ENCODE measurements at regions not wholly inside any gene's neighbourhood (a gene's known extent, or its start where the extent isn't known, plus 50 kb on each side); places are given as distances from the start of the nearest gene placed in this dataset.

GRCh38 chr14:97417331-97417730, 620.1 kb downstream of the VRK1 start:
- ATAC-seq, result no peak
- no peaks in the 10 kb centered on the region for H3K4me1 ChIP-seq (ENCODE audit: control insufficient read depth, insufficient read depth, low read length)
- H3K27me3 ChIP-seq (ENCODE audit: control insufficient read depth, insufficient read depth), result peaks cover 5% of the 10 kb centered on the region
- intact Hi-C loops (cut with DNase I), result no loop called here
- H3K27ac ChIP-seq (ENCODE audit: low read length), result no peak overlapping the region
- H3K9me3 ChIP-seq (ENCODE audit: control insufficient read depth, low read length), result no peaks in the 10 kb centered on the region
- no peak overlapping the region for H3K4me3 ChIP-seq (ENCODE audit: low read length)
- WGBS, result 91% methylated on average over 3 of the region's 3 CpGs
- no peak for DNase-seq

- no peaks in the 10 kb centered on the region for H3K9me3 ChIP-seq (ENCODE audit: control insufficient read depth, low read length)
- no peak overlapping the region for H3K27ac ChIP-seq (ENCODE audit: low read length)
- DNase-seq (no peak), ATAC-seq (no peak)
- intact Hi-C loops (cut with DNase I), result no loop called here
- no peaks in the 10 kb centered on the region for H3K4me1 ChIP-seq (ENCODE audit: control insufficient read depth, insufficient read depth, low read length)
- WGBS, result 68% methylated on average over 6 of the region's 6 CpGs
- H3K27me3 ChIP-seq (ENCODE audit: control insufficient read depth, insufficient read depth), result peaks cover 6% of the 10 kb centered on the region
- no peak overlapping the region for H3K4me3 ChIP-seq (ENCODE audit: low read length)
Measured at GRCh38 chr14:97420211-97420610, 623.0 kb downstream of the VRK1 start.

- Histone ChIP-seq H3K4me3 (ENCODE audit: low read length) (no peak overlapping the region), H3K27ac (ENCODE audit: low read length) (no peak overlapping the region), H3K9me3 (ENCODE audit: control insufficient read depth, low read length) (no peaks in the 10 kb centered on the region), H3K27me3 (ENCODE audit: control insufficient read depth, insufficient read depth) (peaks cover 3% of the 10 kb centered on the region), H3K4me1 (ENCODE audit: control insufficient read depth, insufficient read depth, low read length) (no peaks in the 10 kb centered on the region)
- DNase-seq, result no peak
- ATAC-seq, result no peak
- intact Hi-C loops (cut with DNase I), result no loop called here
- WGBS, result 68% methylated on average over 6 of the region's 6 CpGs
Measured at GRCh38 chr14:97426776-97427175, 629.6 kb downstream of the VRK1 start.

GRCh38 chr14:97428808-97429440, 631.7 kb downstream of the VRK1 start:
- ATAC-seq (no peak), DNase-seq (no peak)
- H3K4me1 ChIP-seq (ENCODE audit: control insufficient read depth, insufficient read depth, low read length), result no peaks in the 10 kb centered on the region
- intact Hi-C loops (cut with DNase I), result no loop called here
- no peak overlapping the region for H3K4me3 ChIP-seq (ENCODE audit: low read length)
- H3K27me3 ChIP-seq (ENCODE audit: control insufficient read depth, insufficient read depth), result no peaks in the 10 kb centered on the region
- no peaks in the 10 kb centered on the region for H3K9me3 ChIP-seq (ENCODE audit: control insufficient read depth, low read length)
- H3K27ac ChIP-seq (ENCODE audit: low read length), result no peak overlapping the region
- WGBS, result 64% methylated on average over 2 of the region's 2 CpGs

- Histone ChIP-seq H3K9me3 (ENCODE audit: control insufficient read depth, low read length) (no peaks in the 10 kb centered on the region), H3K27me3 (ENCODE audit: control insufficient read depth, insufficient read depth) (no peaks in the 10 kb centered on the region), H3K4me3 (ENCODE audit: low read length) (no peak overlapping the region), H3K27ac (ENCODE audit: low read length) (no peak overlapping the region), H3K4me1 (ENCODE audit: control insufficient read depth, insufficient read depth, low read length) (no peaks in the 10 kb centered on the region)
- ATAC-seq (no peak), DNase-seq (no peak)
- intact Hi-C loops (cut with DNase I), result no loop called here
- WGBS, result 74% methylated on average over 6 of the region's 6 CpGs
Measured at GRCh38 chr14:97432586-97432985, 635.4 kb downstream of the VRK1 start.

GRCh38 chr14:97441740-97442362, 644.7 kb downstream of the VRK1 start:
- no peaks in the 10 kb centered on the region for H3K9me3 ChIP-seq (ENCODE audit: control insufficient read depth, low read length)
- DNase-seq (no peak), ATAC-seq (no peak)
- H3K27ac ChIP-seq (ENCODE audit: low read length), result no peak overlapping the region
- H3K4me3 ChIP-seq (ENCODE audit: low read length), result no peak overlapping the region
- WGBS, result 79% methylated on average over 9 of the region's 9 CpGs
- intact Hi-C loops (cut with DNase I), result no loop called here
- H3K4me1 ChIP-seq (ENCODE audit: control insufficient read depth, insufficient read depth, low read length), result no peaks in the 10 kb centered on the region
- no peaks in the 10 kb centered on the region for H3K27me3 ChIP-seq (ENCODE audit: control insufficient read depth, insufficient read depth)

GRCh38 chr14:97442363-97442762, 645.2 kb downstream of the VRK1 start:
- Histone ChIP-seq H3K4me3 (ENCODE audit: low read length) (no peak overlapping the region), H3K9me3 (ENCODE audit: control insufficient read depth, low read length) (no peaks in the 10 kb centered on the region), H3K4me1 (ENCODE audit: control insufficient read depth, insufficient read depth, low read length) (no peaks in the 10 kb centered on the region), H3K27ac (ENCODE audit: low read length) (no peak overlapping the region), H3K27me3 (ENCODE audit: control insufficient read depth, insufficient read depth) (no peaks in the 10 kb centered on the region)
- 95% methylated on average over 2 of the region's 2 CpGs for WGBS
- DNase-seq, result no peak
- no peak for ATAC-seq
- intact Hi-C loops (cut with DNase I), result no loop called here

- WGBS, result 78% methylated on average over 3 of the region's 3 CpGs
- DNase-seq, result no peak
- Histone ChIP-seq H3K4me1 (ENCODE audit: control insufficient read depth, insufficient read depth, low read length) (no peaks in the 10 kb centered on the region), H3K27me3 (ENCODE audit: control insufficient read depth, insufficient read depth) (no peaks in the 10 kb centered on the region), H3K4me3 (ENCODE audit: low read length) (no peak overlapping the region), H3K9me3 (ENCODE audit: control insufficient read depth, low read length) (no peaks in the 10 kb centered on the region), H3K27ac (ENCODE audit: low read length) (no peak overlapping the region)
- intact Hi-C loops (cut with DNase I), result no loop called here
- ATAC-seq, result no peak
Measured at GRCh38 chr14:97443412-97443811, 646.2 kb downstream of the VRK1 start.

- 82% methylated on average over 5 of the region's 5 CpGs for WGBS
- intact Hi-C loops (cut with DNase I), result no loop called here
- H3K27ac ChIP-seq (ENCODE audit: low read length), result no peak overlapping the region
- H3K4me3 ChIP-seq (ENCODE audit: low read length), result no peak overlapping the region
- no peaks in the 10 kb centered on the region for H3K27me3 ChIP-seq (ENCODE audit: control insufficient read depth, insufficient read depth)
- no peaks in the 10 kb centered on the region for H3K9me3 ChIP-seq (ENCODE audit: control insufficient read depth, low read length)
- no peak for DNase-seq
- no peak for ATAC-seq
- no peaks in the 10 kb centered on the region for H3K4me1 ChIP-seq (ENCODE audit: control insufficient read depth, insufficient read depth, low read length)
Measured at GRCh38 chr14:97444248-97444647, 647.1 kb downstream of the VRK1 start.

- ATAC-seq (no peak), DNase-seq (no peak)
- Histone ChIP-seq H3K9me3 (ENCODE audit: control insufficient read depth, low read length) (no peaks in the 10 kb centered on the region), H3K27me3 (ENCODE audit: control insufficient read depth, insufficient read depth) (no peaks in the 10 kb centered on the region), H3K4me3 (ENCODE audit: low read length) (no peak overlapping the region), H3K4me1 (ENCODE audit: control insufficient read depth, insufficient read depth, low read length) (no peaks in the 10 kb centered on the region), H3K27ac (ENCODE audit: low read length) (no peak overlapping the region)
- intact Hi-C loops (cut with DNase I), result no loop called here
- 75% methylated on average over 7 of the region's 7 CpGs for WGBS
Measured at GRCh38 chr14:97445367-97445766, 648.2 kb downstream of the VRK1 start.

- 75% methylated on average over 4 of the region's 4 CpGs for WGBS
Measured at GRCh38 chr14:97446087-97446486, 648.9 kb downstream of the VRK1 start.

GRCh38 chr14:97452314-97452713, 655.1 kb downstream of the VRK1 start:
- intact Hi-C loops (cut with DNase I), result no loop called here
- no peak for DNase-seq
- no peak for ATAC-seq

More at GRCh38 chr14:97446087-97446486, 648.9 kb downstream of the VRK1 start:
- intact Hi-C loops (cut with DNase I), result no loop called here
- H3K9me3 ChIP-seq (ENCODE audit: control insufficient read depth, low read length), result no peaks in the 10 kb centered on the region
- ATAC-seq (no peak), DNase-seq (no peak)
- H3K4me3 ChIP-seq (ENCODE audit: low read length), result no peak overlapping the region
- H3K27ac ChIP-seq (ENCODE audit: low read length), result no peak overlapping the region
- no peaks in the 10 kb centered on the region for H3K27me3 ChIP-seq (ENCODE audit: control insufficient read depth, insufficient read depth)
- H3K4me1 ChIP-seq (ENCODE audit: control insufficient read depth, insufficient read depth, low read length), result no peaks in the 10 kb centered on the region

More at GRCh38 chr14:97452314-97452713, 655.1 kb downstream of the VRK1 start:
- Histone ChIP-seq H3K4me3 (ENCODE audit: low read length) (no peak overlapping the region), H3K27me3 (ENCODE audit: control insufficient read depth, insufficient read depth) (peaks cover 2% of the 10 kb centered on the region), H3K27ac (ENCODE audit: low read length) (no peak overlapping the region), H3K4me1 (ENCODE audit: control insufficient read depth, insufficient read depth, low read length) (no peaks in the 10 kb centered on the region), H3K9me3 (ENCODE audit: control insufficient read depth, low read length) (no peaks in the 10 kb centered on the region)
